Heart left ventricle (tissue), 13 donors: ENCODE measurements at regions not wholly inside any gene's neighbourhood (a gene's known extent, or its start where the extent isn't known, plus 50 kb on each side); places are given as distances from the start of the nearest gene placed in this dataset.

Experiments used
- CTCF ChIP-seq, 12 donors: fragments of 200-600 bp; sonication (generic) in 4 of 12; IDR thresholded peaks; one replicate each; pipeline versions ENCODE4 v1.5.0 to v1.8.0; 2018 to 2022; ENCODE audit warnings: antibody characterized with exemption in 12 of 12, mild to moderate bottlenecking in 5 of 12
- POLR2A ChIP-seq, 2 donors: fragments of 450-650 bp; IDR thresholded peaks; one replicate each; pipeline ENCODE4 v1.6.1; 2017; ENCODE audit warnings: antibody characterized with exemption in 2 of 2, mild to moderate bottlenecking in 2 of 2, moderate library complexity in 2 of 2
- donor health status: ischemic (EF 13 %, LVEDD 7.1; RV severe dilation, severe dysfunction).
- donor health status: DM: no; HTN: yes; CAD: no.
- donor health status: DM: no; HTN: no; CAD: no.
- donor health status: ischemic (EF 25% LVEDD 6.9; RV normal size, moderate dysfunction).
- donor health status: ischemic (EF 25% LVEDD 5.7; RV mildly dilated, moderate dysfunction).
- donor health status: ischemic (EF 35%, LVEDD 5.7; RV mildly dilated, moderate dysfunction).
- donor health status: nonischemic (EF 11% LVEDD 7.7; RV severe dilation, severe dysfunction).
- donor health status: DM: yes; HTN: yes; CAD: no.
- donor health status: PGD.
- donor health status: ischemic (EF 29% LVEDD 5.4; RV normal size, mild dysfunction).
- donor health status: nonischemic (EF 23%, LVEDD 6.1; RV moderate dilation, normal function).

DNA sequence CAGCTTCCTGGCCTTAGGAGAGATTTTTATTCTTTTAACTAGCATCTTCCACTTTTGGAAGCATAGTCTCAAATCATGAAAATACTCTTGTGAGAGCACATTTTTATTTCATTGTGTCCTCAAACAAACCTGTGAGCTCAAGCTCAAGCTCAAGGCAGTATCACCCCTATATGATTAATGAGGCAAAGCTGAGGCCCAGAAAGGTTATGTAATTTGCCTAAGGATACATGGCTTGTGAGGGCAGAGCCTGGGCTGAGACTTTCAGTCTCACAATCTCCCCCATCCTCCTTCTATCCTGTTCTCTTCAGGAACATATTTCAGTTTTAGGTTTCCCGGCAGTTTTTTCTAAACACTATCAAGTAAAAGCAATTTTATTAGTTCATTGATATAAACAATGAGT, 359.5 kb downstream of the PTEN start:
- TF ChIP-seq CTCF (IDR thresholded peaks at IDR 0.05): no peak
- no peak for TF ChIP-seq POLR2A (IDR thresholded peaks at IDR 0.05)
